Small intestine (tissue), 7 donors: ENCODE measurements at regions not wholly inside any gene's neighbourhood (a gene's known extent, or its start where the extent isn't known, plus 50 kb on each side); places are given as distances from the start of the nearest gene placed in this dataset.

Experiments
- DNase-seq, 2 donors: peaks; one replicate each; pipeline versions ENCODE4 v3.0.0 to v3.0.0-alpha.2; 2013
- FAIRE-seq: peaks from 2 replicates; lab custom pipeline; 2012; peaks lifted over from hg19 to GRCh38; lab: Jason Lieb, UNC
- H3K27ac ChIP-seq, 3 donors: one replicate each; pipeline ENCODE4 v1.5.1; 2013; ENCODE audit warnings: low read length in 2 of 3, mild to moderate bottlenecking in 2 of 3, control low read depth in 1 of 3, inconsistent platforms in 1 of 3, low read depth in 1 of 3, moderate library complexity in 1 of 3
- H3K27me3 ChIP-seq, 3 donors: one replicate each; pipeline ENCODE4 v1.6.1; 2013; ENCODE audit warnings: low read length in 3 of 3, inconsistent platforms in 1 of 3; ENCODE audit not compliant: control insufficient read depth in 3 of 3, insufficient read depth in 3 of 3
- H3K36me3 ChIP-seq, 3 donors: one replicate each; pipeline ENCODE4 v1.6.1; 2013; ENCODE audit warnings: low read length in 3 of 3, inconsistent platforms in 1 of 3, low read depth in 1 of 3, mild to moderate bottlenecking in 1 of 3, moderate library complexity in 1 of 3; ENCODE audit not compliant: control insufficient read depth in 3 of 3, insufficient read depth in 2 of 3
- H3K4me1 ChIP-seq, 3 donors: one replicate each; pipeline ENCODE4 v1.6.1; 2013; ENCODE audit warnings: low read length in 2 of 3, inconsistent platforms in 1 of 3, low read depth in 1 of 3, mild to moderate bottlenecking in 1 of 3, moderate library complexity in 1 of 3; ENCODE audit not compliant: control insufficient read depth in 3 of 3, insufficient read depth in 2 of 3
- H3K4me3 ChIP-seq, 3 donors: one replicate each; pipeline ENCODE4 v1.5.1; 2013; ENCODE audit warnings: low read length in 3 of 3, control low read depth in 1 of 3, inconsistent platforms in 1 of 3, low read depth in 1 of 3, mild to moderate bottlenecking in 1 of 3, moderate library complexity in 1 of 3
- H3K9me3 ChIP-seq, 2 donors: one replicate each; pipeline ENCODE4 v1.6.1; 2013; ENCODE audit warnings: low read depth in 1 of 2, low read length in 1 of 2; ENCODE audit not compliant: control insufficient read depth in 2 of 2, insufficient read depth in 1 of 2
- WGBS, 3 donors: extraction: QIAGEN DNeasy Blood & Tissue Kit; methylation state at CpG; one replicate each; pipeline ENCODE4 v1.1.7; 2013; 5-methylcytosine and 5-hydroxymethylcytosine counted together
- donor health status: healthy with polysubstance abuse.
- donor health status: control.
- donor health status: control.
- donor health status: Bipolar disorder and iron deficiency.
- donor health status: healthy.

- no peaks in the 10 kb centered on the region for H3K36me3 ChIP-seq
- 81 to 93% (median 85%) methylated on average over 1 of the region's 1 CpG for WGBS, 3 donors
- H3K9me3 ChIP-seq = no peaks in the 10 kb centered on the region
- no peaks in the 10 kb centered on the region for H3K27me3 ChIP-seq
- H3K4me1 ChIP-seq = no peaks in the 10 kb centered on the region
- H3K4me3 ChIP-seq = no peak overlapping the region
- DNase-seq (no peak), FAIRE-seq (no peak)
- H3K27ac ChIP-seq = no peak overlapping the region
These were observed 54.4 kb upstream of the GRIP1 start for GRCh38 chr12:66733321-66733720.

- H3K27ac ChIP-seq = no peak overlapping the region
- no peaks in the 10 kb centered on the region for H3K36me3 ChIP-seq
- H3K27me3 ChIP-seq = no peaks in the 10 kb centered on the region
- WGBS, 3 donors = 82 to 92% (median 88%) methylated on average over 4 of the region's 4 CpGs
- FAIRE-seq (no peak), DNase-seq (no peak)
- H3K4me1 ChIP-seq = no peaks in the 10 kb centered on the region
- H3K9me3 ChIP-seq = no peaks in the 10 kb centered on the region
- H3K4me3 ChIP-seq = no peak overlapping the region
These were observed 55.0 kb upstream of the GRIP1 start for GRCh38 chr12:66733839-66734238.

GRCh38 chr12:66735275-66735674 lies 56.4 kb upstream of the GRIP1 start:
- 72 to 81% (median 80%) methylated on average over 4 of the region's 4 CpGs for WGBS, 3 donors
- no peak overlapping the region for H3K4me3 ChIP-seq
- FAIRE-seq = no peak
- no peaks in the 10 kb centered on the region for H3K36me3 ChIP-seq
- H3K27ac ChIP-seq = no peak overlapping the region
- H3K9me3 ChIP-seq = no peaks in the 10 kb centered on the region
- no peak for DNase-seq
- no peaks in the 10 kb centered on the region for H3K27me3 ChIP-seq
- no peaks in the 10 kb centered on the region for H3K4me1 ChIP-seq

GRCh38 chr12:66736931-66737330 lies 58.1 kb upstream of the GRIP1 start:
- no peak for DNase-seq
- no peak for FAIRE-seq
- Histone ChIP-seq H3K4me3 (no peak overlapping the region), H3K27ac (no peak overlapping the region), H3K27me3 (no peaks in the 10 kb centered on the region), H3K9me3 (no peaks in the 10 kb centered on the region), H3K36me3 (no peaks in the 10 kb centered on the region), H3K4me1 (no peaks in the 10 kb centered on the region)
- 66 to 82% (median 77%) methylated on average over 4 of the region's 4 CpGs for WGBS, 3 donors

- H3K4me1 ChIP-seq = no peaks in the 10 kb centered on the region
- no peaks in the 10 kb centered on the region for H3K9me3 ChIP-seq
- FAIRE-seq (no peak), DNase-seq (no peak)
- H3K27me3 ChIP-seq = peaks cover 0 to 3% (median 0%) of the 10 kb centered on the region in 3 donors
- WGBS, 3 donors = 93 to 100% (median 98%) methylated on average over 1 of the region's 1 CpG
- no peaks in the 10 kb centered on the region for H3K36me3 ChIP-seq
- no peak overlapping the region for H3K27ac ChIP-seq
- no peak overlapping the region for H3K4me3 ChIP-seq
These were observed 60.4 kb upstream of the GRIP1 start for GRCh38 chr12:66739266-66739665.

- DNase-seq (no peak), FAIRE-seq (no peak)
- no peaks in the 10 kb centered on the region for H3K9me3 ChIP-seq
- no peak overlapping the region for H3K27ac ChIP-seq
- peaks cover 0 to 3% (median 0%) of the 10 kb centered on the region in 3 donors for H3K27me3 ChIP-seq
- H3K4me1 ChIP-seq = no peaks in the 10 kb centered on the region
- 55 to 58% (median 57%) methylated on average over 4 of the region's 4 CpGs for WGBS, 3 donors
- no peak overlapping the region for H3K4me3 ChIP-seq
- H3K36me3 ChIP-seq = no peaks in the 10 kb centered on the region
These were observed 61.2 kb upstream of the GRIP1 start for GRCh38 chr12:66739940-66740651.

GRCh38 chr12:66740732-66741131 lies 61.9 kb upstream of the GRIP1 start:
- no peak for DNase-seq
- Histone ChIP-seq H3K9me3 (no peaks in the 10 kb centered on the region), H3K36me3 (no peaks in the 10 kb centered on the region), H3K4me3 (no peak overlapping the region), H3K27me3 (peaks cover 0 to 3% (median 0%) of the 10 kb centered on the region in 3 donors), H3K4me1 (no peaks in the 10 kb centered on the region), H3K27ac (no peak overlapping the region)
- 59 to 60% (median 59%) methylated on average over 2 of the region's 2 CpGs for WGBS, 3 donors
- FAIRE-seq = no peak

GRCh38 chr12:66741919-66742318 lies 63.0 kb upstream of the GRIP1 start:
- no peak for FAIRE-seq

More at GRCh38 chr12:66741919-66742318, 63.0 kb upstream of the GRIP1 start:
- Histone ChIP-seq H3K9me3 (no peaks in the 10 kb centered on the region), H3K27ac (no peak overlapping the region), H3K4me1 (no peaks in the 10 kb centered on the region), H3K27me3 (peaks cover 0 to 3% (median 0%) of the 10 kb centered on the region in 3 donors), H3K36me3 (no peaks in the 10 kb centered on the region), H3K4me3 (no peak overlapping the region)
- DNase-seq = no peak
